H9 (cell line): ENCODE measurements at regions not wholly inside any gene's neighbourhood (a gene's known extent, or its start where the extent isn't known, plus 50 kb on each side); places are given as distances from the start of the nearest gene placed in this dataset.

Source experiments
- DNase-seq: peaks from one replicate; pipeline ENCODE4 v3.0.0-alpha.2; 2017
- H2AFZ ChIP-seq: one replicate; pipeline ENCODE4 v1.6.1; 2013; ENCODE audit warnings: mild to moderate bottlenecking, low read length, control low read depth, moderate library complexity
- H2AK5ac ChIP-seq: 2 replicates; pipeline ENCODE4 v1.6.1; 2013; ENCODE audit warnings: low read length, control low read depth, mixed read lengths; ENCODE audit not compliant: insufficient read length
- H2BK120ac ChIP-seq: one replicate; pipeline ENCODE4 v1.6.1; 2013; ENCODE audit warnings: low read depth, mild to moderate bottlenecking, low read length, control low read depth, inconsistent platforms; ENCODE audit not compliant: poor library complexity, severe bottlenecking
- H2BK12ac ChIP-seq: 2 replicates; pipeline ENCODE4 v1.6.1; 2013; ENCODE audit warnings: low read length, control low read depth, mixed read lengths, low read depth; ENCODE audit not compliant: insufficient read length
- H2BK15ac ChIP-seq: 2 replicates; pipeline ENCODE4 v1.6.1; 2013; ENCODE audit warnings: low read depth, low read length, control low read depth
- H2BK20ac ChIP-seq: one replicate; pipeline ENCODE4 v1.6.1; 2013; ENCODE audit warnings: low read depth, mild to moderate bottlenecking, low read length, control low read depth, inconsistent platforms; ENCODE audit not compliant: poor library complexity, severe bottlenecking
- H2BK5ac ChIP-seq: 2 replicates; pipeline ENCODE4 v1.6.1; 2013; ENCODE audit warnings: low read length, control low read depth, mixed read lengths; ENCODE audit not compliant: insufficient read length
- H3K14ac ChIP-seq: 2 replicates; pipeline ENCODE4 v1.6.1; 2013; ENCODE audit warnings: low read length, control low read depth; ENCODE audit not compliant: insufficient read depth
- H3K18ac ChIP-seq: 2 replicates; pipeline ENCODE4 v1.6.1; 2013; ENCODE audit warnings: low read depth, mild to moderate bottlenecking, mixed read lengths, low read length, control low read depth; ENCODE audit not compliant: insufficient read length
- H3K23ac ChIP-seq: 2 replicates; pipeline ENCODE4 v1.6.1; 2013; ENCODE audit warnings: low read length, control low read depth, mixed read lengths, low read depth; ENCODE audit not compliant: insufficient read length
- H3K23me2 ChIP-seq: 2 replicates; pipeline ENCODE4 v1.6.1; 2013; ENCODE audit warnings: low read depth, mild to moderate bottlenecking, mixed read lengths, low read length, control low read depth; ENCODE audit not compliant: insufficient read length, poor library complexity, severe bottlenecking
- H3K27ac ChIP-seq: 2 replicates; pipeline ENCODE4 v1.5.1; 2013; ENCODE audit warnings: low read length, control low read depth, mixed read lengths, low read depth; ENCODE audit not compliant: insufficient read length
- H3K27me3 ChIP-seq: 2 replicates; pipeline ENCODE4 v1.6.1; 2013; ENCODE audit warnings: low read length, control low read depth, inconsistent platforms; ENCODE audit not compliant: insufficient read depth
- H3K4ac ChIP-seq: 2 replicates; pipeline ENCODE4 v1.6.1; 2013; ENCODE audit warnings: low read depth, mild to moderate bottlenecking, control low read depth, inconsistent platforms, low read length, moderate library complexity
- H3K4me1 ChIP-seq: 2 replicates; pipeline ENCODE4 v1.6.1; 2013; ENCODE audit warnings: low read length, control low read depth, inconsistent platforms; ENCODE audit not compliant: insufficient read depth
- H3K4me2 ChIP-seq: 2 replicates; pipeline ENCODE4 v1.6.1; 2013; ENCODE audit warnings: low read length, control low read depth, mixed read lengths; ENCODE audit not compliant: insufficient read length, insufficient read depth
- H3K56ac ChIP-seq: 2 replicates; pipeline ENCODE4 v1.6.1; 2013; ENCODE audit warnings: low read depth, mild to moderate bottlenecking, mixed read lengths, low read length, control low read depth; ENCODE audit not compliant: insufficient read length
- H3K79me1 ChIP-seq: 2 replicates; pipeline ENCODE4 v1.6.1; 2013; ENCODE audit warnings: low read depth, mild to moderate bottlenecking, moderate library complexity, low read length, control low read depth, inconsistent platforms; ENCODE audit not compliant: insufficient read depth, poor library complexity, severe bottlenecking
- H3K79me2 ChIP-seq: 2 replicates; pipeline ENCODE4 v1.6.1; 2013; ENCODE audit warnings: low read length, control low read depth, inconsistent platforms; ENCODE audit not compliant: insufficient read depth
- H3K9ac ChIP-seq: 2 replicates; pipeline ENCODE4 v1.6.1; 2013; ENCODE audit warnings: low read length, control low read depth, mixed read lengths; ENCODE audit not compliant: insufficient read length; ENCODE audit errors: extremely low read depth
- H3K9me3 ChIP-seq: one replicate; pipeline ENCODE4 v1.6.1; 2013; ENCODE audit warnings: low read depth, low read length, inconsistent platforms; ENCODE audit not compliant: control insufficient read depth
- H3T11ph ChIP-seq: one replicate; pipeline ENCODE4 v1.6.1; 2013; ENCODE audit warnings: mild to moderate bottlenecking, low read length, control low read depth, inconsistent platforms
- H4K20me1 ChIP-seq: one replicate; pipeline ENCODE4 v1.6.1; 2013; ENCODE audit not compliant: control insufficient read depth, insufficient read length, insufficient read depth
- H4K5ac ChIP-seq: 2 replicates; pipeline ENCODE4 v1.6.1; 2013; ENCODE audit warnings: low read depth, mild to moderate bottlenecking, mixed read lengths, low read length, control low read depth; ENCODE audit not compliant: insufficient read length
- H4K8ac ChIP-seq: replicated peaks from 2 replicates; pipeline ENCODE4 v1.6.1; 2013; ENCODE audit warnings: low read length, control low read depth, mixed read lengths, low read depth; ENCODE audit not compliant: insufficient read length
- H4K91ac ChIP-seq: 2 replicates; pipeline ENCODE4 v1.6.1; 2013; ENCODE audit warnings: low read depth, mild to moderate bottlenecking, moderate library complexity, mixed read lengths, low read length, control low read depth; ENCODE audit not compliant: insufficient read length
- H3K27ac Mint-ChIP-seq, 3 experiments: 2 replicates in 2 of 3; 3 replicates in 1 of 3; pipeline ENCODE4 v1.8.0; 2020 to 2021; ENCODE audit warnings: mixed read lengths in 3 of 3, mild to moderate bottlenecking in 1 of 3, moderate library complexity in 1 of 3
- H3K27me3 Mint-ChIP-seq: 2 replicates; pipeline ENCODE4 v1.8.0; 2021; ENCODE audit warnings: low read depth, mild to moderate bottlenecking, moderate library complexity, mixed read lengths
- H3K36me3 Mint-ChIP-seq, 3 experiments: 2 replicates in 2 of 3; 3 replicates in 1 of 3; pipeline ENCODE4 v1.8.0; 2020 to 2021; ENCODE audit warnings: low read depth in 3 of 3, mixed read lengths in 3 of 3; ENCODE audit not compliant: insufficient read depth in 1 of 3
- H3K4me1 Mint-ChIP-seq, 2 experiments: 2 replicates each; pipeline ENCODE4 v1.8.0; 2020; ENCODE audit warnings: mixed read lengths in 2 of 2
- H3K4me3 Mint-ChIP-seq, 2 experiments: 2 replicates in 1 of 2; 3 replicates in 1 of 2; pipeline ENCODE4 v1.8.0; 2020 to 2021; ENCODE audit warnings: mild to moderate bottlenecking in 2 of 2, mixed read lengths in 2 of 2, moderate library complexity in 1 of 2
- H3K9me3 Mint-ChIP-seq, 2 experiments: 2 replicates in 1 of 2; 3 replicates in 1 of 2; pipeline ENCODE4 v1.8.0; 2020; ENCODE audit warnings: mild to moderate bottlenecking in 2 of 2, mixed read lengths in 2 of 2, moderate library complexity in 1 of 2
- CTCF ChIP-seq: fragments of 200-600 bp; sonication (generic); conservative IDR thresholded peaks from 3 replicates; pipeline ENCODE4 v1.8.0; 2021; ENCODE audit warnings: antibody characterized with exemption, mild to moderate bottlenecking
- WGBS: extraction: QIAGEN DNeasy Blood & Tissue Kit; methylation state at CpG from one replicate; pipeline ENCODE4 v1.1.7; 2013; ENCODE audit warnings: missing lambda C conversion rate, low lambda C conversion rate, mixed read lengths; ENCODE audit not compliant: insufficient read length; ENCODE audit errors: extremely low coverage; 5-methylcytosine and 5-hydroxymethylcytosine counted together

GRCh38 chr11:116035977-116036376, 531.8 kb upstream of the CADM1 start:
- H3K4ac ChIP-seq: no peak overlapping the region

More at GRCh38 chr11:116035977-116036376, 531.8 kb upstream of the CADM1 start:
- no peak overlapping the region for H2AK5ac ChIP-seq
- no peak for TF ChIP-seq CTCF
- H2AFZ ChIP-seq: no peak overlapping the region
- H3K56ac ChIP-seq: no peak overlapping the region
- no peak for DNase-seq
- no peaks in the 10 kb centered on the region for H4K20me1 ChIP-seq
- no peak overlapping the region for H3K9ac ChIP-seq
- H3K9me3 ChIP-seq: no peaks in the 10 kb centered on the region
- no peak overlapping the region for H3K4me2 ChIP-seq
- no peak overlapping the region for H3K23ac ChIP-seq
- no peaks in the 10 kb centered on the region for H3K79me1 ChIP-seq
- H2BK120ac ChIP-seq: no peak overlapping the region
- H3K27me3 ChIP-seq: no peaks in the 10 kb centered on the region
- H4K5ac ChIP-seq: no peak overlapping the region
- Mint-ChIP-seq H3K4me1 (peaks cover 27 to 33% of the 10 kb centered on the region in 2 experiments), H3K27ac (no peak overlapping the region; a peak in 1 of 7 replicates), H3K36me3 (no peaks in the 10 kb centered on the region), H3K27me3 (peaks cover 21% of the 10 kb centered on the region), H3K4me3 (no peak overlapping the region), H3K9me3 (no peaks in the 10 kb centered on the region)
- no peak overlapping the region for H2BK12ac ChIP-seq
- no peak overlapping the region for H2BK20ac ChIP-seq
- no peaks in the 10 kb centered on the region for H3K23me2 ChIP-seq
- 0 out of 2 replicates have a peak overlapping the region, but pooled peaks have one; percentile 12 for H3K14ac ChIP-seq
- H3T11ph ChIP-seq: no peak overlapping the region
- no peak overlapping the region for H4K8ac ChIP-seq
- no peak overlapping the region for H3K27ac ChIP-seq
- no peak overlapping the region for H3K18ac ChIP-seq
- H2BK5ac ChIP-seq: no peak overlapping the region
- H3K4me1 ChIP-seq: no peaks in the 10 kb centered on the region; the same call in 1 of the 2 replicates
- no peaks in the 10 kb centered on the region for H3K79me2 ChIP-seq
- no CpG with 5 or more reads among the region's 5 CpGs for WGBS
- no peak overlapping the region for H4K91ac ChIP-seq
- no peak overlapping the region for H2BK15ac ChIP-seq
